MV-4-11 (cell line): ENCODE measurements at regions not wholly inside any gene's neighbourhood (a gene's known extent, or its start where the extent isn't known, plus 50 kb on each side); places are given as distances from the start of the nearest gene placed in this dataset.
"Not testable (repeated sequence)": the region's sequence is repeated elsewhere in the genome, so short reads cannot be mapped to it uniquely, and the experiment has no call there.

Source experiments
- DNase-seq: peaks from one replicate; lab custom pipeline; 2025; lab: John Stamatoyannopoulos, UW

DNA sequence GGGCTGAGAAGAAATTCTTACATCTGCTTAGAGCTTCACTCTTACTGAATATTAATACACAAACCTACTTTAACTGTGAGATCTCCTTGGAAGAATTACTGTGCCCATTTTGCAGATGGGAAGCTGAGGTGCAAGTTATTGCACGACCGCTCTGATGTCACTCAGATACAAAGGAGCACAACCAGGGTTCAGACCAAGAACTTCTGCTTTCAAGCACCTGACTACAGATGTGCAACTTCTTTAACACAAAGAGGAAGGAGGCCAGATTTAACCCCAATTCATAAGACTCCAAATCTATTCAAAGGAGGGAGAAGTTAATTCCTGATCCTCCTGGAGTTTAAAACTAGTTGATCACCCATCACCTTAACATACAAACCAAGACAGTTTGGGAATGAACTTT is 232.6 kb downstream of the VRK1 start:
- peak; percentile 7 for DNase-seq

GRCh38 chr14:97031530-97031929 is 234.3 kb downstream of the VRK1 start:
- no peak for DNase-seq

GRCh38 chr14:97033556-97034081 is 236.4 kb downstream of the VRK1 start:
- no peak for DNase-seq

DNA sequence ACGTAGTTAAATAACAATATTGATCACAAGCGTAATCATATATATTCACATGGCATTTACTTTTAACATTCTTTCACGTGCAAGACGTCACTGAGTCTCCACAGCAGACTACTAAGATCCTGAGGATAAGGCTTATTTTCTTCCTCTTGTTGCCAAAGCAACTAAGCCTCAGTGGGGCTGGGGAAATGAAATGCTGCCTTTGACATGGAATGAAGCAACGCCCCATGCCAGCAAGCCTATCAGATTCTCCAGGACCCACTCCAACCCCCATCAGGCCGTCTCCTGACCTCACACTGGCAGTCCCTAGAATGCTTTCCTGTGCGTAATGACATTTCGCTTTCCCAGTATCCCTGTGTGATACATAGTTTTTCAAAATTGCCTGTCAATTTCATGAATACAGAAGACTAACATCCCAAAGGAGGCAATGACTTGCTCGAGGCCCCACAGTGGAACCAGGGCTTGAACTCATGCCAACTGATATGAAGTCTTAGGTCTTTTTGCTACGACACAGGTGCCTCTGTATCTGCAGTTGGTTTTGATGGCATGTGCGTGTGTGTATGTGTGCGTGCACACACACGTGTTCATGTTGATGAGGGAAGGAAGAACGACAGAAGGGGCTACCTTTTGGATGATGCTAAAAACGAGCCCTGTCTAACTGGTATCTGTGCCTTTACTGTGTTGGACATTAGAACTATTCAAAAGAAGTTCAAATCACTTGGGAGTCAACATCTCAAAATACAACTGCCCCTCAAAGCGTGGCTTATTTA is 239.1 kb downstream of the VRK1 start:
- no peak for DNase-seq

DNA sequence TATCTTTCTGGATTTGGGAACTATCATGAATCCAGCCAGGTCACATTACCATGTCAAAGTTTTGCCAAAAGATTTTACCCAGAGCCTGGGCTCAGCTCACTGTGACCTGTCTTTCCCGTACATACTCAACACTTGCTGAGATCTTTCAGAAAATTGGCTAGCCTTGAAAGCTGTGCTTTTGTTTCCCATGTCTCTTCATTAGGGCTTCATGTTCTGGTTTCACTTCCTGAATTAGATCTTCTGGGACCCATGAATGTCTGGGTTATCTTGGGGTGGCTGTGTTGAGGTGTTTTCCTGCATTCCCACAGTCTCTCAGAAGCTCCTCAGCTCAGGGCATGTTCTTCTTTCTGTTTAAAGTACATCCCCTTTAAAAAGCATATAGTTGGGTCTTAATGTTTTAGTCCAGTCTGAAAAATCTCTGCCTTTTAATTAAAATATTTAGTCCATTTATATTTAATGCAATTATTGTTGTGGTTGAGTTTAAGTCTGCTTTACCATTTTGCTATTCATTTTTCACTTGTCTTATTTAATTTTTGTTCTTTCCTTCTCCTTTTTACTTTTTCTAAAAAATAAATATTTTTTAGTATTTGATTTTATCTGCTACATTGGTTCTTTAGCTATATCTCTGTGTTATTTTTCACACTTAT is 242.7 kb downstream of the VRK1 start:
- peak; percentile 45 for DNase-seq

DNA sequence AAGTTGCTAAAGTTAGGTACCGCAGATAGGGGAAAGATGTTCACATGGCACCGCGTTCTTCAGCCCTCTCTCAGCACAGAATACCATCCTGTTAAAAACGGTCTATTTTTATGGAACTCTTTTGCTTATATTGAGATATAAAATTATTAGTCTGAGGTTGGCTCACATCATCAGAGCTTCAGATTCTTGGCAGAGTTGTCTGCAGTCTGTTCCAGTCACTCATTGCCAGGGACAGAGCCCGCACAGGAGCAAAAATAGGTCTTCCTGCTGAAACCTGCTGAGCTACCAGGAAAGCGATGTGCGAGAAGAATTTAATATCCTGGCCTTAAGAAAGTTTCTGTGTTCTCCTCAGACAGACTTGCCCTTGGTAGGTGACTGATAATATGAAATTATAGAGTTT is 249.8 kb downstream of the VRK1 start:
- no peak for DNase-seq

GRCh38 chr14:97052001-97052400 is 254.8 kb downstream of the VRK1 start:
- DNase-seq: no peak

- DNase-seq: no peak
Observed at GRCh38 chr14:97053941-97054340, 256.8 kb downstream of the VRK1 start.

GRCh38 chr14:97055355-97055754 is 258.2 kb downstream of the VRK1 start:
- DNase-seq: no peak

DNA sequence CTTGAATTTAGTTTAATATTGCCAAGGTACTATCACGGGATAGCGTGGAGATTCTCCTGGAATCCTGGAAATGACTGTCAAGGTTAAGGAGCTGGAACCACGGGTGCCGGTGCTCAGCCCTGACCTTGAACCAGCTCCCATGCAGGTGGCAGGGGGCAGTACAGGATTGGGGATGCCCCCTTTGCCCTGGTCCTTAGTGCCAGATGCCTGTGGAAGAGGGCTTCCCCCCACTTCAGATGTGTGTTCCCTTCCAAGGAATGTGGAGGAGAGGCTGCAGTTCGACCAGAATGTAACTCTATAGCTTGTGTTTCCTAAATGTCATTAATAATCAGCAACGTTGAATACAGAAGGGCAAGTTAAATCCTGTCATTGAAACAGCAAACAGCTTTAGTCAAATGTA is 258.9 kb downstream of the VRK1 start:
- no peak for DNase-seq

DNA sequence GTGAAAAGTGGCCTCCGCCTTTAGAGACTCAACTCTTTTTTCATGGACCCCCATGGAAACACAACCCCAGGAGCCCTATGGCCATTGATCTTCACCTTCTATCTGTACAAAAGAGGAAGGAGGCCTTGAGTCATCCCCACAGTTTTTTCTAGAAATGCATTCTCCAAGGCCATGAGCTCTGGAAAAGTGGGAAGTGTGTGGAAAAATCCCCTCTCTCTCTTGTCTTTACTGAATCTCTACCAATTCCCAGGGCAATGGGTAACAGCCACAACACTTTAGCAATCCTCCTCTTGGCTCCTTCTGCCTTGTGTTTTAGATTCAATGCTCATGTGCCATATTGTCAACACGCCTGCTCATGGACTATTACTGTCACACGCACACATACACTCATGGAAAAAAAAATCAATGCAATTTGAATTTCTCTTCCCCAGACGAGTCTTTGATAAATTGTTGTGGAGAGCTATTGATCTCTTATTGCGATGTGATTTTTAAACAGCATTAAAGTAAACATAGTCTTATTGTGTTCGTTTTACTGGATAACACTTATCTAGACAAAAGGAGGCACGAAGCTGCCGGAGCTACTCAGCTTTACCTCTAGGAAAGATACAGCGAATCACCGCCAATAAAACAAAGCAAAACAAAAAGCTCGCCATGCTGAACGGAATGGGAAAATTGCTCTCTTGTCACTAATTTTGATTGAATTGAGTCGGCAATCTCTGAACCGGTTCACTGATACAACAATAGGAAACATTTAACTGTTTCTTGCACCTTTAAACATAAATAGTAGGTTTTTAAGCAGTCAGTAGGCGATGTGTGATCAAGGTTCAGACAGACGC is 260.3 kb downstream of the VRK1 start:
- DNase-seq: no peak

DNA sequence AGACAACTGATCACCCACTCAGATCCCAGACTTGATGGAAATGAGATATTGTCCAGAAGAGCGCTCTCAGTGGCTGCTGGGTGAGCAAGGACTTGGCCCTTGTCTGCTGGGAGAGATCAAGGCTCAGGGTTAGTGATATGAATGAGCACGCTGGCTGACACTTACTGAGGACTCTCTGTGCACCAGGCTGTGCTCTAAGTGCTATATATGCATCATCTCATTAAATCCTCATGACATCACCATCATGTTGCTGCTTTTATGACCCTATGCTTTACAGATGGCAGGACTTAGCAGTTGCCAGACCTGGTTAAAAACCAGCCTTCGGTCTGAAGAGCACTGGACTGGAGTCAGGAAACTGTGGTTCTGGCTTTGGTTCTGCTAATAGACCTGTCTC is 260.9 kb downstream of the VRK1 start:
- no peak for DNase-seq

DNA sequence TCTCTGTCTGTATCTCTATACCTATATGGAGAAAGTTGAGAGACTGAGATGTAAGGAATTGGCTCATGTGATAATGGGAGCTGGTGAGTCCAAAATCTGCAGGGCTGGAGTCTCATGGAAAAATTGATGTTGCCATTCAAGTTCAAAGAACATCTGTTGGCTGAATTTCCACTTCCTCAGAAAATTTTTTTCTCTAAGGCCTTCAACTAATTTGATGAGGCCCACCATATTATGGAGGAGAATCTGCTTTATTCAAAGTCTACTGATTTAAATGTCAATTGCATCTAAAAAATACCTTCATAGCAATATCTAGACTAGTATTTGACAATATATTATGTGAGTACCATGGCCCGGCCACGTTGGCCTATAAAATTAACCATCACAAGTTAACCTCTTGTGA is 261.4 kb downstream of the VRK1 start:
- no peak for DNase-seq

DNA sequence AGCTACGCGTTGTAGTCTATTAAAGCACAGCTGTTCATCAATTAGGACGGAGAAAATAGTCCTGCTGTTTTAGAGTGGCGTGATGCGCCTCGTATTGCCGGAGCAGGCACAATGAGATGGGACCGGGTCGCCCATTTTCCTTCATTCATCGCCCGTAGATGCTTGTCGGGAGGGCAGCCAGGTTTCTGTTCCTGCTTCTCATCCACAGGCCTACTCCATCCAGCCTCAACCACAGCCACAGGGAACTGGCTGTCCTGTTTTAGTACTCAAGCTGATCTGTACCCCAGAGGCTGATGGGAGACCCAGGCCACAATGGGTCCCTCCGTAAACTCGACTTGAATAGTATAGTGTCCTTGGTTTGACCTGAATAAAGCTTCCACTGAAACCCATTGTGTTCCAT is 264.0 kb downstream of the VRK1 start:
- peak; percentile 79 for DNase-seq

- no peak for DNase-seq
Observed at GRCh38 chr14:97061714-97062113, 264.5 kb downstream of the VRK1 start.

GRCh38 chr14:97065305-97066067 is 268.3 kb downstream of the VRK1 start:
- DNase-seq: no peak

GRCh38 chr14:97066068-97066899 is 269.1 kb downstream of the VRK1 start:
- DNase-seq: no peak

DNA sequence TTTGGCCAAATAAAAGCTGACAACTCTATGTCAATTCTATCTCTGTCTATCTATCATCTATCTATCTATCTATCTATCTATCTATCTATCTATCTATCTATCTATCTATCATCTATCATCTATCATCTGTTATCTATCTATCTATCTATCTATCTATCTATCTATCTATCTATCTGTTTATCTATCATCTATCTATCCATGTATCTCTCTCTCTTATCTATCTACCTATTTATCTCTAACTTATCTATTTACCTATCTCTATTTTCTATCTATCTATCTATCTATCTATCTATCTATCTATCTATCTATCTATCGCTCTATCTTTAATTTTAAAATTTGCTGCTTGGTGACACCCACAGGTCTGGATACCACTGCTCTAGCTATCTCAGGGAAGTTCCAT is 271.1 kb downstream of the VRK1 start:
- DNase-seq: not testable (repeated sequence)

DNA sequence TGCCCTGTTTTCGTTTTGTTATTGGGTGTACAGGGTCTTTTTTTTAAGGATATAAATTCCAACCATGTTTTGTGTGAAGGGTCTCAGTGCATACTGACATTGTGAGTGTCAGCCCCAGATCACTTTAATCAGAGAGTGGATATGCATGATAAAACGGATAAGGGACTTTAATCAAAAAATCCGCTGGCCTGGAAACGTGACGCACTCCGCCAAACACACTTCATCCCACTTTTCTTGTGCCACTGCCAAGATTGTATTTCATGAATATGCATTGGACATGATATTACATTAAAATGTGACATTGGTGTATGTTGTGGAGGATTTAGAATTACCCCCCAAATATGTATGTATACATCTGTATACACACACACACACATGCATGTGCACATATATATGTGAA is 273.1 kb downstream of the VRK1 start:
- no peak for DNase-seq

GRCh38 chr14:97071177-97071576 is 274.0 kb downstream of the VRK1 start:
- DNase-seq: no peak

- DNase-seq: no peak
Observed at GRCh38 chr14:97073622-97074021, 276.4 kb downstream of the VRK1 start.
